ENCODE measurements at regions not wholly inside any gene's neighbourhood (a gene's known extent, or its start where the extent isn't known, plus 50 kb on each side); places are given as distances from the start of the nearest gene placed in this dataset.

GRCh38 chr1:87842156-87842555 lies 513.5 kb downstream of the LMO4 start:
- Histone ChIP-seq H3K4me1 (ENCODE audit: control insufficient read depth in 1 of 2, insufficient read depth in 2 of 2, low read length in 2 of 2) (no peaks in the 10 kb centered on the region), H3K4me2 (replicated peaks; ENCODE audit: extremely low read depth, low read length, poor library complexity, severe bottlenecking) (no peak overlapping the region), H3K9me3 (replicated peaks in 1 of 2; ENCODE audit: control insufficient read depth in 1 of 2, insufficient read depth in 1 of 2, low read length in 2 of 2) (no peaks in the 10 kb centered on the region), H3K36me3 (replicated peaks in 1 of 2; ENCODE audit: control insufficient read depth in 1 of 2, insufficient read depth in 2 of 2, low read length in 2 of 2) (no peaks in the 10 kb centered on the region), H2AFZ (ENCODE audit: insufficient read depth, low read depth, low read length, poor library complexity, severe bottlenecking) (no peak overlapping the region), H3K27ac (ENCODE audit: low read depth in 1 of 2, low read length in 2 of 2) (no peak overlapping the region), H3K9ac (ENCODE audit: insufficient read depth, low read length, poor library complexity, severe bottlenecking) (no peak overlapping the region), H3K79me2 (ENCODE audit: insufficient read depth, low read length) (no peaks in the 10 kb centered on the region), H4K20me1 (ENCODE audit: insufficient read depth, low read length) (no peaks in the 10 kb centered on the region), H3K27me3 (ENCODE audit: control insufficient read depth in 2 of 2, insufficient read depth in 2 of 2, low read length in 2 of 2) (no peaks in the 10 kb centered on the region), H3K4me3 (replicated peaks in 1 of 3; ENCODE audit: low read depth in 2 of 3, low read length in 3 of 3) (no peak overlapping the region)
- Mint-ChIP-seq H3K9me3 (peaks cover 0 to 3% (median 2%) of the 10 kb centered on the region in 7 donors), H3K36me3 (no peaks in the 10 kb centered on the region), H3K4me1 (peaks cover 3% of the 10 kb centered on the region), H3K27me3 (ENCODE audit: low read depth in 3 of 3) (peaks cover 0 to 4% (median 1%) of the 10 kb centered on the region in 3 donors), H3K27ac (no peak overlapping the region), H3K4me3 (no peak overlapping the region)
- TF ChIP-seq CTCF (IDR thresholded peaks at IDR 0.05) = no peak
- intact Hi-C loops (cut with micrococcal nuclease) = no loop called here
- no CpG with 5 or more reads among the region's 1 CpG for WGBS (ENCODE audit: insufficient coverage)
- DNase-seq = no peak

GRCh38 chr1:87844251-87844650 lies 515.6 kb downstream of the LMO4 start:
- Histone ChIP-seq H3K9ac (ENCODE audit: insufficient read depth, low read length, poor library complexity, severe bottlenecking) (no peak overlapping the region), H3K27me3 (ENCODE audit: control insufficient read depth in 2 of 2, insufficient read depth in 2 of 2, low read length in 2 of 2) (no peaks in the 10 kb centered on the region), H3K4me2 (replicated peaks; ENCODE audit: extremely low read depth, low read length, poor library complexity, severe bottlenecking) (no peak overlapping the region), H3K4me3 (replicated peaks in 1 of 3; ENCODE audit: low read depth in 2 of 3, low read length in 3 of 3) (no peak overlapping the region), H2AFZ (ENCODE audit: insufficient read depth, low read depth, low read length, poor library complexity, severe bottlenecking) (no peak overlapping the region), H3K27ac (ENCODE audit: low read depth in 1 of 2, low read length in 2 of 2) (no peak overlapping the region), H3K36me3 (replicated peaks in 1 of 2; ENCODE audit: control insufficient read depth in 1 of 2, insufficient read depth in 2 of 2, low read length in 2 of 2) (no peaks in the 10 kb centered on the region), H3K79me2 (ENCODE audit: insufficient read depth, low read length) (no peaks in the 10 kb centered on the region), H4K20me1 (ENCODE audit: insufficient read depth, low read length) (no peaks in the 10 kb centered on the region), H3K9me3 (replicated peaks in 1 of 2; ENCODE audit: control insufficient read depth in 1 of 2, insufficient read depth in 1 of 2, low read length in 2 of 2) (no peaks in the 10 kb centered on the region), H3K4me1 (ENCODE audit: control insufficient read depth in 1 of 2, insufficient read depth in 2 of 2, low read length in 2 of 2) (no peaks in the 10 kb centered on the region)
- no CpG with 5 or more reads among the region's 4 CpGs for WGBS (ENCODE audit: insufficient coverage)
- peak overlapping the region in 1 of 7 donors; percentile 13 for H3K27ac Mint-ChIP-seq
- peaks cover 3% of the 10 kb centered on the region for H3K4me1 Mint-ChIP-seq
- H3K9me3 Mint-ChIP-seq = peaks cover 0 to 3% (median 2%) of the 10 kb centered on the region in 7 donors
- H3K27me3 Mint-ChIP-seq (ENCODE audit: low read depth in 3 of 3) = peaks cover 1 to 4% (median 1%) of the 10 kb centered on the region in 3 donors
- H3K4me3 Mint-ChIP-seq = no peak overlapping the region
- intact Hi-C loops (cut with micrococcal nuclease) = no loop called here
- no peak for TF ChIP-seq CTCF (IDR thresholded peaks at IDR 0.05)
- DNase-seq = no peak
- no peaks in the 10 kb centered on the region for H3K36me3 Mint-ChIP-seq

Measured in CD14-positive monocyte (primary cell).